SU-DHL-6 (cell line): ENCODE measurements at regions not wholly inside any gene's neighbourhood (a gene's known extent, or its start where the extent isn't known, plus 50 kb on each side); places are given as distances from the start of the nearest gene placed in this dataset.

Experiments
- H2AFZ ChIP-seq: fragments of 200-600 bp; sonication (generic); 2 replicates; pipeline ENCODE4 v1.6.1; 2014; ENCODE audit warnings: low read depth, mild to moderate bottlenecking, moderate library complexity, mixed read lengths, antibody characterized with exemption, low read length; ENCODE audit not compliant: severe bottlenecking
- H3F3A ChIP-seq: fragments of 200-600 bp; shearing (Covaris generic); 2 replicates; pipeline ENCODE4 v1.6.0; 2016; ENCODE audit warnings: antibody characterized with exemption, mild to moderate bottlenecking; ENCODE audit not compliant: insufficient read depth
- H3K27ac ChIP-seq: fragments of 200-600 bp; sonication (generic); 2 replicates; pipeline ENCODE4 v1.5.1; 2016; ENCODE audit warnings: low read depth, mild to moderate bottlenecking, low read length, moderate library complexity, mixed read lengths
- H3K27me3 ChIP-seq: fragments of 200-600 bp; sonication (generic), shearing (Covaris generic); 2 replicates; pipeline ENCODE4 v1.6.0; 2014; ENCODE audit warnings: mild to moderate bottlenecking, low read length
- H3K36me3 ChIP-seq: fragments of 200-600 bp; sonication (generic); 2 replicates; pipeline ENCODE4 v1.6.1; 2014; ENCODE audit warnings: mild to moderate bottlenecking, low read length, mixed read lengths
- H3K4me2 ChIP-seq: fragments of 300-600, 200-600 bp; shearing (Covaris generic), sonication (generic); 2 replicates; pipeline ENCODE4 v1.6.0; 2014; ENCODE audit warnings: low read length, low read depth, mild to moderate bottlenecking; ENCODE audit not compliant: poor library complexity, severe bottlenecking
- H3K4me3 ChIP-seq: fragments of 200-600 bp; sonication (generic); 2 replicates; pipeline ENCODE4 v1.5.1; 2014; ENCODE audit warnings: antibody characterized with exemption, low read length, mild to moderate bottlenecking, mixed read lengths; ENCODE audit not compliant: insufficient read depth, poor library complexity, severe bottlenecking
- H3K79me2 ChIP-seq: fragments of 200-600 bp; sonication (generic); 2 replicates; pipeline ENCODE4 v1.6.1; 2014; ENCODE audit warnings: mild to moderate bottlenecking, low read length, moderate library complexity; ENCODE audit not compliant: insufficient read depth
- H3K9ac ChIP-seq: fragments of 200-600 bp; sonication (generic); 2 replicates; pipeline ENCODE4 v1.7.0; 2014; ENCODE audit warnings: mild to moderate bottlenecking, low read length
- H3K9me2 ChIP-seq: fragments of 200-600 bp; sonication (generic); replicated peaks from 2 replicates; pipeline ENCODE4 v1.6.1; 2014; ENCODE audit warnings: low read length; ENCODE audit not compliant: insufficient read depth
- H3K9me3 ChIP-seq: fragments of 200-600 bp; sonication (generic); 2 replicates; pipeline ENCODE4 v1.6.1; 2014; ENCODE audit warnings: low read length, mixed read lengths; ENCODE audit not compliant: insufficient read depth
- H4K20me1 ChIP-seq: fragments of 200-600 bp; sonication (generic); 2 replicates; pipeline ENCODE4 v1.6.1; 2014; ENCODE audit warnings: low read depth, mild to moderate bottlenecking, antibody characterized with exemption, low read length, moderate library complexity, mixed read lengths
- CTCF ChIP-seq: fragments of 200-600 bp; sonication (generic); IDR thresholded peaks from one replicate; pipeline ENCODE4 v1.5.1; 2017; ENCODE audit warnings: antibody characterized with exemption, mild to moderate bottlenecking, low read length, moderate library complexity; ENCODE audit not compliant: insufficient read depth, poor library complexity, severe bottlenecking
- EZH2phosphoT487 ChIP-seq: fragments of 200-600 bp; sonication (generic), shearing (Covaris generic); conservative IDR thresholded peaks from 2 replicates; pipeline ENCODE4 v1.6.1; 2018; ENCODE audit warnings: mild to moderate bottlenecking, antibody characterized with exemption, low read length, moderate library complexity, mixed read lengths

GRCh38 chr5:5014586-5015235, 125.4 kb upstream of the ADAMTS16 start:
- Histone ChIP-seq H3K4me2 (no peak overlapping the region), H3K27me3 (no peaks in the 10 kb centered on the region; the same call in 1 of the 2 replicates), H3K79me2 (no peaks in the 10 kb centered on the region), H3F3A (no peaks in the 10 kb centered on the region), H3K4me3 (no peak overlapping the region), H2AFZ (no peak overlapping the region), H3K27ac (no peak overlapping the region), H3K9me3 (no peaks in the 10 kb centered on the region), H3K36me3 (no peaks in the 10 kb centered on the region), H3K9ac (no peak overlapping the region), H3K9me2 (no peaks in the 10 kb centered on the region), H4K20me1 (no peaks in the 10 kb centered on the region)
- TF ChIP-seq EZH2phosphoT487 = no peak
- TF ChIP-seq CTCF = no peak

- no peaks in the 10 kb centered on the region for H4K20me1 ChIP-seq
- no peak overlapping the region for H3K4me2 ChIP-seq
- no peak overlapping the region for H3K9ac ChIP-seq
- no peaks in the 10 kb centered on the region for H3K9me3 ChIP-seq
- no peak for TF ChIP-seq EZH2phosphoT487
- no peak for TF ChIP-seq CTCF
- H3F3A ChIP-seq = no peaks in the 10 kb centered on the region
- no peak overlapping the region for H2AFZ ChIP-seq
- H3K27me3 ChIP-seq = no peaks in the 10 kb centered on the region; the same call in 1 of the 2 replicates
- no peak overlapping the region for H3K4me3 ChIP-seq
- no peaks in the 10 kb centered on the region for H3K79me2 ChIP-seq
- H3K27ac ChIP-seq = no peak overlapping the region
- H3K36me3 ChIP-seq = no peaks in the 10 kb centered on the region
- H3K9me2 ChIP-seq = no peaks in the 10 kb centered on the region
Measured at GRCh38 chr5:5017827-5018577, 122.1 kb upstream of the ADAMTS16 start.

- Histone ChIP-seq H3K9me3 (no peaks in the 10 kb centered on the region), H3K9ac (no peak overlapping the region), H3K9me2 (no peaks in the 10 kb centered on the region), H3F3A (no peaks in the 10 kb centered on the region), H3K36me3 (no peaks in the 10 kb centered on the region), H3K4me3 (no peak overlapping the region), H3K79me2 (no peaks in the 10 kb centered on the region), H3K27me3 (no peaks in the 10 kb centered on the region; the same call in 1 of the 2 replicates), H3K4me2 (no peak overlapping the region), H4K20me1 (no peaks in the 10 kb centered on the region), H3K27ac (no peak overlapping the region), H2AFZ (no peak overlapping the region)
- TF ChIP-seq CTCF (no peak), EZH2phosphoT487 (no peak)
Measured at GRCh38 chr5:5018578-5018970, 121.6 kb upstream of the ADAMTS16 start.
